ENCODE measurements at regions not wholly inside any gene's neighbourhood (a gene's known extent, or its start where the extent isn't known, plus 50 kb on each side); places are given as distances from the start of the nearest gene placed in this dataset.

DNA sequence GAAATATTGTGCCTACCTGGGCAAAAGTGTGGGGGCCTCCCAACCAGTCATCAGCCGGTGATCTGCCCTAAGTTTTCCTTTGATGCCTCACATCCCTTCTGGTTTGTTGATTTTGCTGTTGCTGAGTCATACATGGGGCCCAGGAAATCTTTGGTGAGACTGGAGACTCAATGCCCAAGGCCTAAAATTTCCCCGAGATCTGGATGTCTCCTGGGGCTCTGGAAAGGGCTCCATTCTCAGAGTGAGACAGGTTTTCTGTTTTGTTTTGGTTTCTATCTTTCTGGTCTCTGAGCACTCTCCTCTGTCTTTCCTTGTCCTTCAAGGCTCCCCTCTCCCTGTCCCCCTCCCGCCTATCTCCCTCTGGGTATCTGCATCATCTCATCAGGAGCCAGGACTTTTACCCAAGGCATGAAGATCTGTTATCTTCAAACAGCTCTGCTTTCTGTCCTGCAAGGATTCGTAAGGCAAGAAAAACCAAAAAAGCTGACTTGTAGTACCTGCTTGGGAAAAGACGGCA, 152.8 kb upstream of the MAX start:
- TF ChIP-seq, protein P1, sequence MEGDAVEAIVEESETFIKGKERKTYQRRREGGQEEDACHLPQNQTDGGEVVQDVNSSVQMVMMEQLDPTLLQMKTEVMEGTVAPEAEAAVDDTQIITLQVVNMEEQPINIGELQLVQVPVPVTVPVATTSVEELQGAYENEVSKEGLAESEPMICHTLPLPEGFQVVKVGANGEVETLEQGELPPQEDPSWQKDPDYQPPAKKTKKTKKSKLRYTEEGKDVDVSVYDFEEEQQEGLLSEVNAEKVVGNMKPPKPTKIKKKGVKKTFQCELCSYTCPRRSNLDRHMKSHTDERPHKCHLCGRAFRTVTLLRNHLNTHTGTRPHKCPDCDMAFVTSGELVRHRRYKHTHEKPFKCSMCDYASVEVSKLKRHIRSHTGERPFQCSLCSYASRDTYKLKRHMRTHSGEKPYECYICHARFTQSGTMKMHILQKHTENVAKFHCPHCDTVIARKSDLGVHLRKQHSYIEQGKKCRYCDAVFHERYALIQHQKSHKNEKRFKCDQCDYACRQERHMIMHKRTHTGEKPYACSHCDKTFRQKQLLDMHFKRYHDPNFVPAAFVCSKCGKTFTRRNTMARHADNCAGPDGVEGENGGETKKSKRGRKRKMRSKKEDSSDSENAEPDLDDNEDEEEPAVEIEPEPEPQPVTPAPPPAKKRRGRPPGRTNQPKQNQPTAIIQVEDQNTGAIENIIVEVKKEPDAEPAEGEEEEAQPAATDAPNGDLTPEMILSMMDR (IDR thresholded peaks at IDR 0.05): no peak
- TF ChIP-seq POLR2A (IDR thresholded peaks at IDR 0.05) (no peak), POLR2AphosphoS5 (IDR thresholded peaks at IDR 0.05; ENCODE audit: insufficient read depth in 1 of 2, low read depth in 1 of 2) (no peak)
